HFF-Myc (cell line): ENCODE measurements at regions not wholly inside any gene's neighbourhood (a gene's known extent, or its start where the extent isn't known, plus 50 kb on each side); places are given as distances from the start of the nearest gene placed in this dataset.

Experiments used
- DNase-seq: peaks from one replicate; pipeline ENCODE4 v3.0.0-alpha.2; 2011; ENCODE audit warnings: low read depth; ENCODE audit errors: extremely low read depth
- H3K4me3 ChIP-seq: replicated peaks from 2 replicates; pipeline ENCODE4 v1.5.1; 2011; ENCODE audit warnings: low read depth, mild to moderate bottlenecking, control low read depth, low read length
- TF ChIP-seq, protein P1 (sequence below): IDR thresholded peaks from 2 replicates; pipeline ENCODE4 v1.5.1; 2012; ENCODE audit warnings: mild to moderate bottlenecking, low read depth, low read length, control low read depth; ENCODE audit errors: missing control alignments

DNA sequence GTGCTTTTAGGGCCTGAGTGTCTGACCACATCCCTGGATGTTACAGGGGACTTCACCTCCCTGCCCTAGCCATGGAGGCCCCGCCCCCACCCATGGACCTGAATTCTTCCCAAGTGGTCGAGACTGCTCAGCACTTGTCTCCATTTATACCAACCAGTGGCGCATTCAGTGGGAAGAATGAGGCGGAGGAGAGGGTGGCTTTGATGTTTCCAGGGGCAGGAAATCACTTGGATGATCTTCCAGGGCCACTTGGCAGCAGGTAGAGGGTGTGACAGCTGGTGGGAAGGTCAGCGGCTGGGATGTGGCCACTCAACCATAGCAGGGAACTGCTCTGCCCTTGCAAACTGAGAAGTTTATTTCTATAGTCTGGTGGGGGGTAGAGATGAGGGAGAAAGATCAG, 155.1 kb upstream of the BLID start:
- no peak for DNase-seq
- TF ChIP-seq, protein P1, sequence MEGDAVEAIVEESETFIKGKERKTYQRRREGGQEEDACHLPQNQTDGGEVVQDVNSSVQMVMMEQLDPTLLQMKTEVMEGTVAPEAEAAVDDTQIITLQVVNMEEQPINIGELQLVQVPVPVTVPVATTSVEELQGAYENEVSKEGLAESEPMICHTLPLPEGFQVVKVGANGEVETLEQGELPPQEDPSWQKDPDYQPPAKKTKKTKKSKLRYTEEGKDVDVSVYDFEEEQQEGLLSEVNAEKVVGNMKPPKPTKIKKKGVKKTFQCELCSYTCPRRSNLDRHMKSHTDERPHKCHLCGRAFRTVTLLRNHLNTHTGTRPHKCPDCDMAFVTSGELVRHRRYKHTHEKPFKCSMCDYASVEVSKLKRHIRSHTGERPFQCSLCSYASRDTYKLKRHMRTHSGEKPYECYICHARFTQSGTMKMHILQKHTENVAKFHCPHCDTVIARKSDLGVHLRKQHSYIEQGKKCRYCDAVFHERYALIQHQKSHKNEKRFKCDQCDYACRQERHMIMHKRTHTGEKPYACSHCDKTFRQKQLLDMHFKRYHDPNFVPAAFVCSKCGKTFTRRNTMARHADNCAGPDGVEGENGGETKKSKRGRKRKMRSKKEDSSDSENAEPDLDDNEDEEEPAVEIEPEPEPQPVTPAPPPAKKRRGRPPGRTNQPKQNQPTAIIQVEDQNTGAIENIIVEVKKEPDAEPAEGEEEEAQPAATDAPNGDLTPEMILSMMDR, result no peak
- H3K4me3 ChIP-seq, result no peak overlapping the region

DNA sequence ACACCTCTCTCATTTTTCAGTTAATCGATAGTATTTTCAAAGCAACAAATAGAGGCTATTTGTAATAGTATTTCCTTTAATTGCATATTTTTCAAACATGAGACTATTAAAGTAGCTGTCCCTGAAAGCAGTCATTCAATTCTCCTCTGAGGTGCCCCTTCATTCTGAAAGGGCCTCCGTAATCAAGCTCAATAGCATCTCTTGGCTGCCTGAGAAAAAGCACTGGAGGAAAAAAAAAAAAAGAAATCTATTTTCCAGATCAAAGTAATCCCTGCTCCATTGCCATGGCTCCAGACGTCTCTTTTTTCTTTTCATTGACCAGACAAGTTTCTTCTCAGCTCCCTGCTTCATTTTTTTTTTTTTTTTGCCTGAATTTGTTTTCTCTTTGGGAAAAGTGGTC, 154.5 kb upstream of the BLID start:
- DNase-seq, result no peak
- H3K4me3 ChIP-seq, result no peak overlapping the region
- TF ChIP-seq, protein P1, result no peak

DNA sequence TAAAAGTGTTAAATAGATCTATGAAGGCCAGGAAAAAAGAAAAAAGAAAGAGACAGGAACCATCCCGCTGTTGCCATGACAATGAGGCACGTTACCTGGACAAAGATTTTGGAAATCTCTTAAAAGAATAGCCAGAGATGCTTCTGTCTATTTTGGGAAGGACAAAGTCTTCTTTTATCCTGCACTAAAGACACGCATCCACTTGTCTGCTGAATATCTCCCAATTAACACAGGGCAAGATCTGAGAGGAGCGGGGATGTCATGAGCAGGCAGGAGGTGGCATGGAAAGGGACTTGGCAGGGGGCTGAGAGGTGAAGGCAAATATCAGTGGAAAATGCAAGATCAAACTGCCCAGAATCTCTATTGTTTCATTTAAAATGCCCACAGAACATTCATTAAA, 153.8 kb upstream of the BLID start:
- TF ChIP-seq, protein P1, result no peak
- DNase-seq, result no peak
- H3K4me3 ChIP-seq, result no peak overlapping the region

DNA sequence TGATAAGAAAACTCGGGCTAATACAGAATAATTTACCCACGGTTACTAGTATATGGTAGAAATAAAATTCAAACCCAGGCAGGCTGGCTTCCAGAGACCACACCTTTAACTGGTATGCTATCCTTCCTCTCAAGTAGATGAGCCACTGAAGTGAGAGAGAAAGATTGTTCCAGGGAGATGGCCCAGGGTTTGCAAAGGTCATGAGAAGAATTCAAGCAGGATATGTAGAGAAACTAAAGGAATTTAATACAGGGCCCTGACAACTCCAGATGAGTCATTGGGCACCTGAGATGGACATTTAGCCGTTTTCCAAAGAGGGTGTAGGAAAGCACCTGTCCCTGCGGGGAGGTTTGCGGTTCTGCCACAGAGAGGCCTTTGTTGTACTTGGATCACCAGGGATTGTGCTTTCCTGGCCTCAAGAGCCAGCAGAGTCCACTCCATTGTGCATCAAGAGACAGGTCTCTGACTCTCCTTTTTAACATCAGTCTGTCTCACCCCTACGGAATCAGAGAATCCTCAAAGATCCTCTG, 152.7 kb upstream of the BLID start:
- DNase-seq, result no peak
- H3K4me3 ChIP-seq, result no peak overlapping the region
- TF ChIP-seq, protein P1, result no peak

DNA sequence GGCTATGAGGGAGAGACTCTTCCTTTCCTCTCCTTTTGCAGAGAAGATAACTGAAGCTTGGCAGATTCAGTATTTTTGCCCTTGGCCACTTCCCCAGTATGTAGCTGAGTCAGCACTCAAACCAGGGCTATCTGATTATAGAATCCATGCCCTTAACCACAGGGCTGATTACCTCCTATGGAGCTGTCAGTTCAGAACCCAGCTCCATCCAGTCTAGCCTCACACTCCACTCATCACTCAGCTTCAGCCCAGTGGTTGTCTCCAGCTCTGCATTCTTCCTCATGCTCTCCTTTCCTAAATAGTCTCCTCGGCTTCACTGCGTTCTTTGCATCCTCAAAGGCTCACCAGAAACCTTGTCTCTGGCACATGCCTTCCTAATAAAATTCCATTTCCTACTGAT, 151.6 kb upstream of the BLID start:
- no peak overlapping the region for H3K4me3 ChIP-seq
- TF ChIP-seq, protein P1, result no peak
- no peak for DNase-seq

DNA sequence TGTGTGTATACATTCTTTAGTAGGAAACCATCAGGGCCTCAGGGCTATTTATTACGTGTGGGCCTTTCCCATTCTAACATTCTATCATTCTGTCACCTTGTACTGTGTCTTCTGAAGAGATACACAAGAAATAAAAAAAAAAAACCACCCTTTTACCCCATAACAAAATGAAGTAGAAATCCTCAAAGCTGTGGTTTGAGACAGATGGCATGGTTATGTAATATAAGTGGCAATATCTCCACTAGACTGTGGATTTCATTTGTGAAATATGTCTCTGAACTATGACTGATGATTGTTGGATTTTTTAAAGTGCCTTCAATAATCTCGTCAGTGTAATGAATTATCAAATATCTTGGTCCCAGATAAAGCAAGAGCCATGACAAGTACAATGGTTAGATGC, 150.0 kb upstream of the BLID start:
- TF ChIP-seq, protein P1, result no peak
- DNase-seq, result no peak
- H3K4me3 ChIP-seq, result no peak overlapping the region

DNA sequence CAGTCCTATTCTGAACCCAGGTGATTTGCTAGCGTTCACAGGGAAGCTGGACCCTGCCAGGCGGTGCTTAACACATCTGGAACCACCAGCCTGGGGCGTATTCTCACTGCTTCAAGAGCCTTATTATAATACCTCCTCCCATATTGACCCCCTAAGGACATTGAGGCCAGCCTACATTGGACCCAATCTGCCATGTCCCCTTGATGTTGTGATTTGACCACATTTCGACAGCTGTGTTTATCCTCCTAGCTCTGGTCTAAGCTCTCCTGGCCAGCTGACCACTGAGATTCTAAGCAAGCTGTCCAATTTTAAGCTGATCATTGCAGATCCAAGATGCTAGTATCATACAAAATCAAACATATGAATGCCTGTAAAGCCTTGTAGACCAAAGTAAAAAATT, 148.1 kb upstream of the BLID start:
- no peak overlapping the region for H3K4me3 ChIP-seq
- no peak for DNase-seq
- TF ChIP-seq, protein P1, result no peak
